ENCODE measurements at regions not wholly inside any gene's neighbourhood (a gene's known extent, or its start where the extent isn't known, plus 50 kb on each side); places are given as distances from the start of the nearest gene placed in this dataset.

- Histone ChIP-seq H2BK20ac (ENCODE audit: low read depth, low read length) (no peak overlapping the region), H3K9me3 (ENCODE audit: control insufficient read depth, insufficient read depth, low read length) (no peaks in the 10 kb centered on the region), H3K4me1 (ENCODE audit: control insufficient read depth, insufficient read depth, low read length) (no peaks in the 10 kb centered on the region), H3K9me1 (ENCODE audit: insufficient read depth, low read length) (no peaks in the 10 kb centered on the region), H2BK15ac (ENCODE audit: low read depth, low read length) (no peak overlapping the region), H3K4me2 (ENCODE audit: low read depth, low read length) (no peak overlapping the region), H3K79me1 (ENCODE audit: low read depth in 1 of 2, low read length in 2 of 2) (no peaks in the 10 kb centered on the region), H3K4me3 (ENCODE audit: insufficient read depth, low read depth, low read length) (no peak overlapping the region), H3K27ac (ENCODE audit: insufficient read depth, low read length) (no peak overlapping the region), H2AK5ac (ENCODE audit: low read depth, low read length) (no peak overlapping the region), H2BK120ac (ENCODE audit: low read depth, low read length) (no peak overlapping the region), H3K4ac (ENCODE audit: low read depth, low read length) (no peak overlapping the region), H2AFZ (replicated peaks; ENCODE audit: low read length, poor library complexity) (no peak overlapping the region), H4K20me1 (ENCODE audit: insufficient read depth, low read length) (no peaks in the 10 kb centered on the region), H3K56ac (ENCODE audit: extremely low read depth, insufficient read depth, low read length) (no peak overlapping the region), H3K27me3 (ENCODE audit: control insufficient read depth, insufficient read depth, low read length) (no peaks in the 10 kb centered on the region; the same call in 1 of the 2 replicates), H4K8ac (ENCODE audit: low read depth in 2 of 2, low read length in 2 of 2) (no peak overlapping the region), H3K23ac (ENCODE audit: low read depth, low read length) (no peak overlapping the region), H2AK9ac (replicated peaks; ENCODE audit: low read depth, low read length, poor library complexity) (no peak overlapping the region), H3K36me3 (ENCODE audit: control insufficient read depth, insufficient read depth, low read length) (no peaks in the 10 kb centered on the region), H4K5ac (ENCODE audit: low read depth, low read length) (no peak overlapping the region), H3K14ac (replicated peaks; ENCODE audit: low read depth, low read length) (no peak overlapping the region), H3K9ac (ENCODE audit: low read depth, low read length) (no peak overlapping the region), H3K18ac (ENCODE audit: low read depth, low read length) (no peak overlapping the region), H2BK5ac (ENCODE audit: low read depth, low read length, poor library complexity, severe bottlenecking) (no peak overlapping the region), H4K91ac (ENCODE audit: insufficient read depth, low read depth, low read length) (no peak overlapping the region)
- ATAC-seq (ENCODE audit: low read depth): no peak
- ChIA-PET POLR2A (ENCODE audit: unreplicated experiment) (no interaction called here), CTCF (no interaction called here)
- intact Hi-C loops (cut with micrococcal nuclease) (no loop called here), in situ Hi-C loops (cut with MboI; ENCODE audit: low sequenced_read_pairs) (no loop called here), dilution Hi-C loops (cut with HindIII; ENCODE audit: low sequenced_read_pairs, unreplicated experiment) (no loop called here)
- TF ChIP-seq MAFK (IDR thresholded peaks at IDR 0.05; ENCODE audit: low read depth, low read length): no peak
- no peak for TF ChIP-seq SMC3 (IDR thresholded peaks at IDR 0.05; ENCODE audit: low read depth, low read length)
- no peak for DNase-seq
- no TSS peak for BruUV-seq (replicated peaks)
Measured at GRCh38 chr16:51310159-51310558, 159.1 kb upstream of the SALL1 start.

All from IMR-90 (cell line).